ENCODE measurements at regions not wholly inside any gene's neighbourhood (a gene's known extent, or its start where the extent isn't known, plus 50 kb on each side); places are given as distances from the start of the nearest gene placed in this dataset.

- DNase-seq (no peak), ATAC-seq (no peak)
- peaks cover 18% of the 10 kb centered on the region for H3K9me3 Mint-ChIP-seq
- no peaks in the 10 kb centered on the region for H3K4me1 Mint-ChIP-seq (ENCODE audit: low read depth)
- no peak overlapping the region for H3K4me3 Mint-ChIP-seq
- H3K27me3 Mint-ChIP-seq (ENCODE audit: low read depth): no peaks in the 10 kb centered on the region
- no peaks in the 10 kb centered on the region for H3K36me3 Mint-ChIP-seq (ENCODE audit: insufficient read depth)
Observed at GRCh38 chr4:170323623-170324022, 233.9 kb upstream of the AADAT start.

DNA sequence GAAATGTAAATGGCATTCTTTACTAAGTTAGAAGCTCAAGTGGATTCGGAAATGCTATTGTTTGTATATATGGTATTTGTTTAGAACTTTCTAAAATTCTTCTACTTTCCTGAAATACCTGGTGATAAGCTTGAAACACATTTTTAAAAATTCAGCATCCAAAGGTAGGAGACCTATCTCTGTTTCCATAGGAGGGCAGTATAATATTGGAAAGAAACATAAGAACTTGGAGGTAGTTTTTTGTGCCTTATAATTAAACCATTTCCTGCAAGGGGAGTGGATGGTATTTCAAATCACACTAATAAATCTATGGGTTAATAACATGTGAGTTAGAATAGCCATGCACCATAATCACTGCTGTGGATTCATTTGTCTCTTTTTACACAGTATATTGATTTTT, 217.4 kb upstream of the AADAT start:
- H3K9me3 Mint-ChIP-seq: no peaks in the 10 kb centered on the region

DNA sequence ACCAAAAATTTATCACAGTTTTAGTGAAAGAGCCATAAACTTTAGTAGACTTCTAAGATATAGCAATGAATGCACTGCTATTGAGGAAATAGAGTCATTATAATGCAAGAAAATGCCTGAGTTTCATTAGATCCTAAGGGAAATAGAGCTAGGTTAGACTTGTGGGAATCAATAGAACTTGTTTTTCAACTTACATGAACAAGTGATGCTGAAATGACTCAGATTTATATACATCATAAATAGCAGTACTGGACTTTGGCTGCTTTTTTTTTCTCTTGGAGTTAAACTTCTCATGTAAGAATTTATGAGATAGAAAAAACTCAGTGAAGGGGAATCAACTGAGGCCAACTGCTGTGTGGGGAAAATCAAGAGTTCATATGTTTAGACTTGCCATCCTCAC, 216.5 kb upstream of the AADAT start:
- no peaks in the 10 kb centered on the region for H3K36me3 Mint-ChIP-seq (ENCODE audit: insufficient read depth)
- H3K9me3 Mint-ChIP-seq: no peaks in the 10 kb centered on the region
- no peak overlapping the region for H3K4me3 Mint-ChIP-seq
- DNase-seq (no peak), ATAC-seq (no peak)
- H3K27me3 Mint-ChIP-seq (ENCODE audit: low read depth): no peaks in the 10 kb centered on the region
- H3K4me1 Mint-ChIP-seq (ENCODE audit: low read depth): no peaks in the 10 kb centered on the region

More for the DNA sequence above, 217.4 kb upstream of the AADAT start:
- DNase-seq (no peak), ATAC-seq (no peak)
- no peaks in the 10 kb centered on the region for H3K36me3 Mint-ChIP-seq (ENCODE audit: insufficient read depth)
- no peaks in the 10 kb centered on the region for H3K27me3 Mint-ChIP-seq (ENCODE audit: low read depth)
- no peaks in the 10 kb centered on the region for H3K4me1 Mint-ChIP-seq (ENCODE audit: low read depth)
- H3K4me3 Mint-ChIP-seq: no peak overlapping the region

DNA sequence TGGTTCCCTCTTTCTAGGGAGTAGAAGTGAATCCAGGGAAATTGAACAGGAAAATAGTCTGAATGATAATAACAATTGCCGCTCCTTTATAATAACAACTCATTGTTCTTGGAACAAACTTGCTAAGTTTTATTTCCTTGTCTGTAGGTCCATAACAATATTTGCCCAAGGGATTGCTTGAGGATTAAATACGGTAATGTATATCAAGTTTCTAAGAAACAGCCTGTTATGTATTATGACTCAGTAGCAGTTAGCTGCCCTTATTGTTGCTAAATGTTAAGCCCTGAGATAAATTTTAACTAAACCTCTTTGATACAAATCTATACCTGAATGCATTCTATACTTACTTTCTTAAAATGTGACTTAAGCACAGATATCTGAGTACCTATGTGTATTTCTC, 215.9 kb upstream of the AADAT start:
- ATAC-seq (no peak), DNase-seq (no peak)
- H3K4me3 Mint-ChIP-seq: no peak overlapping the region
- no peaks in the 10 kb centered on the region for H3K36me3 Mint-ChIP-seq (ENCODE audit: insufficient read depth)
- H3K4me1 Mint-ChIP-seq (ENCODE audit: low read depth): no peaks in the 10 kb centered on the region
- no peaks in the 10 kb centered on the region for H3K27me3 Mint-ChIP-seq (ENCODE audit: low read depth)
- no peaks in the 10 kb centered on the region for H3K9me3 Mint-ChIP-seq

DNA sequence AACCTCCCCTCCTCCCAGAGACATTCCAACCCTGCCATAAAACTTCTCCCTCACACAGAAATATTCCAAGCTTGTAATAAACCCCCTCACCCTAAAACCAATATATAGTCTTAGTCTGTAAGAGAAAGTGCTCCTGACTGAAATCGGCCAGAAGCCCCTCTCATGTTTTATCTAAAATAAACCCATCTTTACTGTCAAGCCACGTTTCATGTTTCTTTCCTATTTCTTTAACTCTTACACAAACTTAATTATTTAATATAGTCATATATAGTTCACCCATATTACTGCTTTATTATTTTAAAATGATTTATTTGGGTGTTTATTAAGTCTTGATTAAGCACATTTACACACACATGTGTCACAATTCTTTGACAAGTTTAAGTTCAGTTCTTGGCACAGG, 191.3 kb upstream of the AADAT start:
- no peaks in the 10 kb centered on the region for H3K4me1 Mint-ChIP-seq (ENCODE audit: low read depth)
- no peaks in the 10 kb centered on the region for H3K36me3 Mint-ChIP-seq (ENCODE audit: insufficient read depth)
- H3K27me3 Mint-ChIP-seq (ENCODE audit: low read depth): no peaks in the 10 kb centered on the region
- ATAC-seq (no peak), DNase-seq (no peak)
- H3K9me3 Mint-ChIP-seq: peaks cover 8% of the 10 kb centered on the region
- H3K4me3 Mint-ChIP-seq: no peak overlapping the region

GRCh38 chr4:170278460-170278859, 188.7 kb upstream of the AADAT start:
- ATAC-seq: no peak
- Mint-ChIP-seq H3K9me3 (peaks cover 8% of the 10 kb centered on the region), H3K36me3 (ENCODE audit: insufficient read depth) (no peaks in the 10 kb centered on the region), H3K4me3 (no peak overlapping the region), H3K27me3 (ENCODE audit: low read depth) (no peaks in the 10 kb centered on the region), H3K4me1 (ENCODE audit: low read depth) (no peaks in the 10 kb centered on the region)
- DNase-seq: no peak

GRCh38 chr4:170274616-170275015, 184.9 kb upstream of the AADAT start:
- ATAC-seq: no peak

GRCh38 chr4:170272959-170273358, 183.2 kb upstream of the AADAT start:
- H3K9me3 Mint-ChIP-seq: peaks cover 3% of the 10 kb centered on the region
- no peaks in the 10 kb centered on the region for H3K36me3 Mint-ChIP-seq (ENCODE audit: insufficient read depth)
- no peaks in the 10 kb centered on the region for H3K4me1 Mint-ChIP-seq (ENCODE audit: low read depth)
- ATAC-seq (no peak), DNase-seq (no peak)
- no peak overlapping the region for H3K4me3 Mint-ChIP-seq
- no peaks in the 10 kb centered on the region for H3K27me3 Mint-ChIP-seq (ENCODE audit: low read depth)

More at GRCh38 chr4:170274616-170275015, 184.9 kb upstream of the AADAT start:
- Mint-ChIP-seq H3K36me3 (ENCODE audit: insufficient read depth) (no peaks in the 10 kb centered on the region), H3K4me3 (no peak overlapping the region), H3K27me3 (ENCODE audit: low read depth) (no peaks in the 10 kb centered on the region), H3K4me1 (ENCODE audit: low read depth) (no peaks in the 10 kb centered on the region), H3K9me3 (peaks cover 7% of the 10 kb centered on the region)
- DNase-seq: no peak

DNA sequence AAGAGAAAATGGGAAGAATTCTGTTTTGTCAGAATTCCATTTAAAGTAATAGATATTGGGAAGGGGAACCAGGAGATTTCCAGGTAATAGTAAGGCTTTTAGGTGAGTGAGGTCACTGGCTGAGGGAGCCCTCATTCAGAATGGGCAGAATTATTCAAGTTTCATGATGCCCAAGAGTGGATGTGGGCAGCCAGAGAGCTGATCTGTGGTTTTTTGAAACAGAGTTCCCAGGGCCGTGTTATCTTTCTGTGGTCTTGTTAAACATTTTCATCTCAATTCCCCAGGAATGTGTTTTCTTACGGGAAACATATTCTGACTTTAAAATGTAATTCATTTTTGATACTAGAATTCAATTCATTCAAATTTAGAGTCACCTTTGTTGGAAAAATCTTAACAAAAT, 182.0 kb upstream of the AADAT start:
- no peak for ATAC-seq
- no peaks in the 10 kb centered on the region for H3K27me3 Mint-ChIP-seq (ENCODE audit: low read depth)
- no peaks in the 10 kb centered on the region for H3K36me3 Mint-ChIP-seq (ENCODE audit: insufficient read depth)
- peaks cover 3% of the 10 kb centered on the region for H3K9me3 Mint-ChIP-seq
- no peak for DNase-seq
- H3K4me1 Mint-ChIP-seq (ENCODE audit: low read depth): no peaks in the 10 kb centered on the region
- H3K4me3 Mint-ChIP-seq: no peak overlapping the region

DNA sequence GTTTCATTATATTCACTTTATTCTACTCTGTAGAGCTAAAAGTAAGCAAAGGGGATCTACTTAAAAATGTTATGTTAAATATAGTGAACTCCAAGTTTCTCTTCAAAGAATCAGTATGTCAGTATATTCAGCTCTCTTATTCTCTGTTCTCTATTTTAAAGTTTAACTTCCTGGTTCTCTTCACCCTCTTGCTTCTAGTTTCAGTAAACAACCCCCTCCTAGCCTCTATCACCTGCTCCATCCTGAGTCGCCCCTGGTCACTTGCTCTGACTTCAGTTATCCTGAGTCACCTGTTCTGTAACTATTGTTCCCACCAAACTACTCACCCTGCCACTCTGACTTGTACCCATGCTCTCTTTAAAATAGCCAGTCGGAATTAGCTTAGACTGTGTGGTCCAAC, 180.9 kb upstream of the AADAT start:
- Mint-ChIP-seq H3K9me3 (peaks cover 3% of the 10 kb centered on the region), H3K4me1 (ENCODE audit: low read depth) (no peaks in the 10 kb centered on the region), H3K36me3 (ENCODE audit: insufficient read depth) (no peaks in the 10 kb centered on the region), H3K4me3 (no peak overlapping the region), H3K27me3 (ENCODE audit: low read depth) (no peaks in the 10 kb centered on the region)
- no peak for ATAC-seq
- DNase-seq: no peak

DNA sequence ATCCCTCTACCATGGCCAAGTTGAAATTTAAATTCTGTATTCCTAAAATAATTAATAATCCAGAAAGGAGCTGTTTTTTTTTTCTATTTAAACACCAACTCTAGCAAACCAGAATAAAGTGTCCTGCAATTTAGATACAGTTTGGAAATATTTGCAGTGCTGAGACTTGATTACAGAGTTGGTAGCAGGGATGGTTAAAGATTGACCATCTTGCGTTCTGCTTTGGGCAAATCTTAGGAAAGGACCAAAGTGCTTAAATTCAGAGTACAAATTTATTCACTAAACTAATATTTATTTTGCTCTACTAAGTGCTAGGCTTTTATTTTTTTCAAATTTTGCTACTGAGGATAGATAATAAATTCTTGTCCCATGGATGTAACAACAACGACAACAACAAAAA, 180.2 kb upstream of the AADAT start:
- H3K9me3 Mint-ChIP-seq: peaks cover 3% of the 10 kb centered on the region
- no peaks in the 10 kb centered on the region for H3K27me3 Mint-ChIP-seq (ENCODE audit: low read depth)
- no peaks in the 10 kb centered on the region for H3K4me1 Mint-ChIP-seq (ENCODE audit: low read depth)
- no peaks in the 10 kb centered on the region for H3K36me3 Mint-ChIP-seq (ENCODE audit: insufficient read depth)
- ATAC-seq: no peak
- no peak overlapping the region for H3K4me3 Mint-ChIP-seq
- DNase-seq: no peak

DNA sequence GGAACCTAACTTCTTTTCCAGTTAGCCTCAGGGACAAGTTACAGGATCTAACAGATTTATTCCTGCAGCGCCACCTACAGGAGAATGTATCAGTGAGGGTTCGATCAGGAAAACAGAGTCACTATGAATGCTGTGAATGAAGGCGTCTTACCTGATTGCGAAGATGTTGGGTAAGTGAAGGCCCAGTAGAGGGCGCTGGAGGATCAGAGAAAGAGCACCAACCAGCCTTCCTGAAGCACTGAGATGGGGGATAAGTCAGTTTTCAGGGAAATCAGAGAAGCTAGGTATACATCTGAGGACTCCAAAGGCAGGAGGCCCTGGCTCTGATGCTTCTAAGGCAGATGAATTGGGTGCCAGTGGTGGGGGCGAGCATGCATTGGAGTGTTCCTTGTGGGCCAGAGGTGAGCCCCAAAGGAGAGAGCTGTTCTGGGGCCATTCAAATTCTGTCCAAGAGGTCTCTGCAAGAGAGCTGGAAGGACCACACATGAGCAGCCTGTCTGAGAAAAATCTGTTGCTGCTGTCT, 169.9 kb upstream of the AADAT start:
- Mint-ChIP-seq H3K27me3 (ENCODE audit: low read depth) (no peaks in the 10 kb centered on the region), H3K4me1 (ENCODE audit: low read depth) (no peaks in the 10 kb centered on the region), H3K36me3 (ENCODE audit: insufficient read depth) (no peaks in the 10 kb centered on the region), H3K4me3 (no peak overlapping the region), H3K9me3 (no peaks in the 10 kb centered on the region)
- DNase-seq (no peak), ATAC-seq (no peak)

DNA sequence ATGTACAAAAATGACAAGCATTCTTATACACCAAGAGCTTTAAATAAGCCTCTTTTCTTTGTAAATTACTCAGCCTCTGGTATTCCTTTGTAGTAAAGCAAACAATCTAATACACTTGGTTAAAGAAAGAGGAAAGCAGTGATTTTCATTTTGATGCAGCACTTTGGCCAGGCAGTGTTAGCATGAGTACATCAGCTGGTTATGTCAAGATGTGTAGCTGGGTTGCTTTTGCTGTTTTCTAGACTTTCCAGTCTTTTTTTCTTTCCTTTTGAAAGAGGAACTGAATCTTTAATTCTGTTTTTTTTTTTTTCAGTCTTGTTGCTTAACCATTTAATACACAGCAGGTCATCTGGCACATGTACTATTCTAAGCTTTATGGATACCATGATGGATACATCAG, 167.1 kb upstream of the AADAT start:
- H3K4me3 Mint-ChIP-seq: no peak overlapping the region
- DNase-seq (no peak), ATAC-seq (no peak)
- H3K9me3 Mint-ChIP-seq: no peaks in the 10 kb centered on the region
- no peaks in the 10 kb centered on the region for H3K4me1 Mint-ChIP-seq (ENCODE audit: low read depth)
- no peaks in the 10 kb centered on the region for H3K36me3 Mint-ChIP-seq (ENCODE audit: insufficient read depth)
- H3K27me3 Mint-ChIP-seq (ENCODE audit: low read depth): no peaks in the 10 kb centered on the region

- DNase-seq (no peak), ATAC-seq (no peak)
- no peaks in the 10 kb centered on the region for H3K27me3 Mint-ChIP-seq (ENCODE audit: low read depth)
- H3K4me1 Mint-ChIP-seq (ENCODE audit: low read depth): no peaks in the 10 kb centered on the region
- no peaks in the 10 kb centered on the region for H3K9me3 Mint-ChIP-seq
- no peak overlapping the region for H3K4me3 Mint-ChIP-seq
- no peaks in the 10 kb centered on the region for H3K36me3 Mint-ChIP-seq (ENCODE audit: insufficient read depth)
Observed at GRCh38 chr4:170248576-170248975, 158.8 kb upstream of the AADAT start.

DNA sequence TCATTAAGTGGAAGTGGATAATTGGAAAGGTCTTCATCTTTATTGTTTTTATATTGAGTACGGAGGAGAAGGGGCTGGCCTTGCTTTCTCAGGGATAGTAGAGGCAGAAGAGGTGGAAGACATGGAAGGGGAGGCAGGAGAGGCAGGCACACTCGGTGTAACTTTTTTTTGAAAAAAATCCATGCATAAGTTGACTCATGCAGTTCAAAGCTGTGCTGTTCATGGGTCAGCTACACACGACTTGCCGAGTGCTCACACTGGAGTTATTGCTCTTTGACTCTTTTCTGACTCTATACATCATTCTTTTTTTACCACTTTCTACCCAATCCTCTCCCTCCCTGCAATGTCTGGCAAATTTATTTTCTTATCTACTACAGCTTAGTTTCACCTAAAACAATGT, 158.3 kb upstream of the AADAT start:
- no peaks in the 10 kb centered on the region for H3K27me3 Mint-ChIP-seq (ENCODE audit: low read depth)
- H3K4me3 Mint-ChIP-seq: no peak overlapping the region
- ATAC-seq (no peak), DNase-seq (no peak)
- no peaks in the 10 kb centered on the region for H3K9me3 Mint-ChIP-seq
- no peaks in the 10 kb centered on the region for H3K4me1 Mint-ChIP-seq (ENCODE audit: low read depth)
- H3K36me3 Mint-ChIP-seq (ENCODE audit: insufficient read depth): no peaks in the 10 kb centered on the region

- no peak for ATAC-seq
- H3K4me1 Mint-ChIP-seq (ENCODE audit: low read depth): no peaks in the 10 kb centered on the region
- H3K27me3 Mint-ChIP-seq (ENCODE audit: low read depth): no peaks in the 10 kb centered on the region
- DNase-seq: no peak
- H3K4me3 Mint-ChIP-seq: no peak overlapping the region
- H3K36me3 Mint-ChIP-seq (ENCODE audit: insufficient read depth): no peaks in the 10 kb centered on the region
- no peaks in the 10 kb centered on the region for H3K9me3 Mint-ChIP-seq
Observed at GRCh38 chr4:170247596-170247995, 157.8 kb upstream of the AADAT start.
